Type B pancreatic cell (in vitro differentiated cells): ENCODE measurements at regions not wholly inside any gene's neighbourhood (a gene's known extent, or its start where the extent isn't known, plus 50 kb on each side); places are given as distances from the start of the nearest gene placed in this dataset.

Experiments used
- DNase-seq: peaks from one replicate; pipeline ENCODE4 v3.0.0; 2021; ENCODE audit warnings: mixed read lengths; ENCODE audit not compliant: unreplicated experiment; ENCODE audit errors: extremely low spot score
- H3K27ac Mint-ChIP-seq: 2 replicates; pipeline ENCODE4 v1.8.0; 2021; ENCODE audit warnings: mild to moderate bottlenecking, mixed read lengths
- H3K27me3 Mint-ChIP-seq: 2 replicates; pipeline ENCODE4 v1.8.0; 2021; ENCODE audit warnings: mixed read lengths
- H3K36me3 Mint-ChIP-seq: 2 replicates; pipeline ENCODE4 v1.8.0; 2021; ENCODE audit warnings: mixed read lengths
- H3K4me1 Mint-ChIP-seq: one replicate; pipeline ENCODE4 v1.8.0; 2021; ENCODE audit warnings: mixed read lengths; ENCODE audit not compliant: unreplicated experiment
- H3K4me3 Mint-ChIP-seq: 2 replicates; pipeline ENCODE4 v1.8.0; 2021; ENCODE audit warnings: mild to moderate bottlenecking, mixed read lengths
- H3K9me3 Mint-ChIP-seq: 2 replicates; pipeline ENCODE4 v1.8.0; 2021; ENCODE audit warnings: mixed read lengths
- CTCF ChIP-seq: fragments of 200-600 bp; sonication (generic); conservative IDR thresholded peaks from 2 replicates; pipeline ENCODE4 v1.5.0; 2021; ENCODE audit warnings: antibody characterized with exemption, mild to moderate bottlenecking

- H3K9me3 Mint-ChIP-seq, result peaks cover 17% of the 10 kb centered on the region
- H3K4me3 Mint-ChIP-seq, result no peak overlapping the region
- H3K36me3 Mint-ChIP-seq, result no peaks in the 10 kb centered on the region
- H3K27ac Mint-ChIP-seq, result no peak overlapping the region
- H3K4me1 Mint-ChIP-seq, result peaks cover 14% of the 10 kb centered on the region
- DNase-seq, result no peak
- H3K27me3 Mint-ChIP-seq, result no peaks in the 10 kb centered on the region
- TF ChIP-seq CTCF, result no peak
Measured at GRCh38 chr14:61168141-61168540, 113.0 kb downstream of the TMEM30B start.

DNA sequence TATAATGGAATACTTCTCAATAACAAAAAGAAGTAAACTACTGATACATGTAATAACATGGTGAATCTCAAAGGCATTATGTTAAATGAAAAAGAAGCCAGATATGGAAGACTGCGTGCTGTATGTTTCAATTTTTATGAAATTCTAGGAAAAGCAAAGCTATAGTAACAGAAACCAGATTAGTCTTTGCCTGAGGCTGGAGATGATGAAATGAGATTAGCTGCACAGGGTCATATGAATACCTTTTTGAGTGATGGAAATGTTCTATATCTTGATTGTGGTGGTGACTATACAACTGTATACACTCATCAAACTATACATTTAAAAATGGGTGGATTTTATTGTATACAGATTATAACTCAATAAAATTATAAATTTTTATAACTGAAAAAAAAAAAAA, 113.5 kb downstream of the TMEM30B start:
- no peak overlapping the region for H3K4me3 Mint-ChIP-seq
- no peak overlapping the region for H3K27ac Mint-ChIP-seq
- H3K36me3 Mint-ChIP-seq, result no peaks in the 10 kb centered on the region
- DNase-seq, result no peak
- no peaks in the 10 kb centered on the region for H3K27me3 Mint-ChIP-seq
- H3K9me3 Mint-ChIP-seq, result peaks cover 17% of the 10 kb centered on the region
- peaks cover 14% of the 10 kb centered on the region for H3K4me1 Mint-ChIP-seq
- no peak for TF ChIP-seq CTCF

GRCh38 chr14:61160798-61161197, 120.3 kb downstream of the TMEM30B start:
- Mint-ChIP-seq H3K4me3 (no peak overlapping the region), H3K9me3 (peaks cover under 1% of the 10 kb centered on the region), H3K27me3 (no peaks in the 10 kb centered on the region), H3K4me1 (no peaks in the 10 kb centered on the region), H3K36me3 (no peaks in the 10 kb centered on the region), H3K27ac (no peak overlapping the region)
- DNase-seq, result no peak
- TF ChIP-seq CTCF, result no peak

DNA sequence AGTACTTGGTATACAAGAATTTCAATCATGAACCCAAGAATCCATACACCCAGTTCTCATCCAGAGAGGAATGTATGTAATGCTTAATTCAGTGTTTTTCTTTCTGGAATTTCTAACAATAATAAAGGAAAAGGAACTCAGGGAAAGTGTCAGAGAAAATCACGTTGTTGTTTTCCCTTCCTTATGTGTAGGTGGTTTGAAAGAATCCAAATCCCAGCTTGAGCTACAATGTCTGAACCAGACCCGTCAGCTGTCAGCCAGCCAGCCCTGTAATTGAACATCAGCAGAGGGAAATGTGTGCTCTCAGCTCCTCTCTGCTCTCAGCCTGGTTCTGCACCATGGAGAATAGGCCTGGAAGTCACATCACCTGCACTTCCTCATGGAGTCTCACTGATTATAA, 126.5 kb downstream of the TMEM30B start:
- no peak for DNase-seq
- Mint-ChIP-seq H3K4me1 (peaks cover 42% of the 10 kb centered on the region), H3K36me3 (no peaks in the 10 kb centered on the region), H3K4me3 (no peak overlapping the region), H3K9me3 (no peaks in the 10 kb centered on the region), H3K27me3 (no peaks in the 10 kb centered on the region), H3K27ac (peak overlapping the region; percentile 41)
- no peak for TF ChIP-seq CTCF

GRCh38 chr14:61153914-61154545, 127.1 kb downstream of the TMEM30B start:
- peaks cover 46% of the 10 kb centered on the region for H3K4me1 Mint-ChIP-seq
- H3K9me3 Mint-ChIP-seq, result no peaks in the 10 kb centered on the region
- DNase-seq, result no peak
- H3K4me3 Mint-ChIP-seq, result peak overlapping the region; percentile 21
- no peaks in the 10 kb centered on the region for H3K36me3 Mint-ChIP-seq
- no peak for TF ChIP-seq CTCF
- no peaks in the 10 kb centered on the region for H3K27me3 Mint-ChIP-seq
- H3K27ac Mint-ChIP-seq, result peak overlapping the region; percentile 61

GRCh38 chr14:61153431-61153830, 127.7 kb downstream of the TMEM30B start:
- DNase-seq, result no peak
- Mint-ChIP-seq H3K27ac (peak overlapping the region; percentile 61), H3K27me3 (no peaks in the 10 kb centered on the region), H3K9me3 (no peaks in the 10 kb centered on the region), H3K4me1 (peaks cover 47% of the 10 kb centered on the region), H3K36me3 (no peaks in the 10 kb centered on the region), H3K4me3 (peak overlapping the region; percentile 21)
- no peak for TF ChIP-seq CTCF
